ENCODE measurements at regions not wholly inside any gene's neighbourhood (a gene's known extent, or its start where the extent isn't known, plus 50 kb on each side); places are given as distances from the start of the nearest gene placed in this dataset.

- TF ChIP-seq ELK1 (IDR thresholded peaks at IDR 0.05; ENCODE audit: low read depth, low read length) (no peak), CHD4 (IDR thresholded peaks at IDR 0.05) (no peak), RB1 (IDR thresholded peaks at IDR 0.05; ENCODE audit: borderline replicate concordance) (no peak)
- TF ChIP-seq, protein P1, sequence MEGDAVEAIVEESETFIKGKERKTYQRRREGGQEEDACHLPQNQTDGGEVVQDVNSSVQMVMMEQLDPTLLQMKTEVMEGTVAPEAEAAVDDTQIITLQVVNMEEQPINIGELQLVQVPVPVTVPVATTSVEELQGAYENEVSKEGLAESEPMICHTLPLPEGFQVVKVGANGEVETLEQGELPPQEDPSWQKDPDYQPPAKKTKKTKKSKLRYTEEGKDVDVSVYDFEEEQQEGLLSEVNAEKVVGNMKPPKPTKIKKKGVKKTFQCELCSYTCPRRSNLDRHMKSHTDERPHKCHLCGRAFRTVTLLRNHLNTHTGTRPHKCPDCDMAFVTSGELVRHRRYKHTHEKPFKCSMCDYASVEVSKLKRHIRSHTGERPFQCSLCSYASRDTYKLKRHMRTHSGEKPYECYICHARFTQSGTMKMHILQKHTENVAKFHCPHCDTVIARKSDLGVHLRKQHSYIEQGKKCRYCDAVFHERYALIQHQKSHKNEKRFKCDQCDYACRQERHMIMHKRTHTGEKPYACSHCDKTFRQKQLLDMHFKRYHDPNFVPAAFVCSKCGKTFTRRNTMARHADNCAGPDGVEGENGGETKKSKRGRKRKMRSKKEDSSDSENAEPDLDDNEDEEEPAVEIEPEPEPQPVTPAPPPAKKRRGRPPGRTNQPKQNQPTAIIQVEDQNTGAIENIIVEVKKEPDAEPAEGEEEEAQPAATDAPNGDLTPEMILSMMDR (IDR thresholded peaks at IDR 0.05 in 2 of 3, conservative IDR thresholded peaks at IDR 0.05 in 1 of 3; ENCODE audit: control insufficient read depth in 2 of 3, extremely low read depth in 1 of 3, insufficient read depth in 1 of 3, low read depth in 3 of 3, low read length in 3 of 3), result no peak
Observed at GRCh38 chr7:25035274-25035673, 55.3 kb upstream of the OSBPL3 start.
